ENCODE measurements at regions not wholly inside any gene's neighbourhood (a gene's known extent, or its start where the extent isn't known, plus 50 kb on each side); places are given as distances from the start of the nearest gene placed in this dataset.

GRCh38 chr15:94052711-94053110, 178.7 kb upstream of the MCTP2 start:
- DNase-seq = no peak

GRCh38 chr15:94047566-94047965, 183.8 kb upstream of the MCTP2 start:
- DNase-seq = no peak

- DNase-seq = no peak
These were observed 189.0 kb upstream of the MCTP2 start for GRCh38 chr15:94042180-94042928.

GRCh38 chr15:94041746-94042145, 189.6 kb upstream of the MCTP2 start:
- DNase-seq = no peak

GRCh38 chr15:94040541-94041248, 190.7 kb upstream of the MCTP2 start:
- no peak for DNase-seq

- DNase-seq = no peak
These were observed 195.2 kb upstream of the MCTP2 start for GRCh38 chr15:94036156-94036555.

GRCh38 chr15:94033683-94034020, 197.7 kb upstream of the MCTP2 start:
- DNase-seq = no peak

GRCh38 chr15:94033014-94033682, 198.2 kb upstream of the MCTP2 start:
- DNase-seq = no peak

- no peak for DNase-seq
These were observed 198.8 kb upstream of the MCTP2 start for GRCh38 chr15:94032571-94032970.

- DNase-seq = no peak
These were observed 200.3 kb upstream of the MCTP2 start for GRCh38 chr15:94031072-94031471.

- no peak for DNase-seq
These were observed 201.9 kb upstream of the MCTP2 start for GRCh38 chr15:94029495-94029894.

GRCh38 chr15:94028809-94029208, 202.6 kb upstream of the MCTP2 start:
- no peak for DNase-seq

- no peak for DNase-seq
These were observed 203.2 kb upstream of the MCTP2 start for GRCh38 chr15:94028121-94028520.

- no peak for DNase-seq
These were observed 203.8 kb upstream of the MCTP2 start for GRCh38 chr15:94027581-94027980.

GRCh38 chr15:94026458-94027304, 204.7 kb upstream of the MCTP2 start:
- no peak for DNase-seq

- no peak for DNase-seq
These were observed 207.8 kb upstream of the MCTP2 start for GRCh38 chr15:94023531-94023930.

- no peak for DNase-seq
These were observed 209.6 kb upstream of the MCTP2 start for GRCh38 chr15:94021621-94022320.

- no peak for DNase-seq
These were observed 212.3 kb upstream of the MCTP2 start for GRCh38 chr15:94019062-94019461.

GRCh38 chr15:94015324-94015723, 216.0 kb upstream of the MCTP2 start:
- no peak for DNase-seq

GRCh38 chr15:94008104-94009074, 223.0 kb upstream of the MCTP2 start:
- no peak for DNase-seq

- no peak for DNase-seq
These were observed 226.7 kb upstream of the MCTP2 start for GRCh38 chr15:94004697-94005096.
